ENCODE measurements at regions not wholly inside any gene's neighbourhood (a gene's known extent, or its start where the extent isn't known, plus 50 kb on each side); places are given as distances from the start of the nearest gene placed in this dataset.

DNA sequence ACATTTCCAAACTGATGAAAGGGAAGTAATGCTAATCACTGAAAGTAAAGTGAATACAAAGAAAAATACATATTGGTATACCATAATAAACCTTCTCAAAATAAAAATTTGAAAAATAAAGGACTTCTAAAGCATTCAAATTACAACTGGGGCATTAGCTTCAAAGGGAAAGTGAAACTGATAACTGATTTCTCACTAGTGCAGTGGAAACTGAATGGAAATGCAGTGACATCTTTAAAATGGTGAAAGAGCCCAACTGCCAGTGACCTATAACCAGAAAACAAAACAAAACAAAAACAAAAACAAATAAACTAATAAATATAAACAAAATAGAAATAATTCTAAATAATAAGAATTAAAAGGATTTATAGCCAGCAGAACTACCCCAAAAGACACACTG, 297.5 kb upstream of the GRIN3A start:
- H3K4me1 ChIP-seq (replicated peaks) = no peaks in the 10 kb centered on the region
- no peak overlapping the region for H3K27ac ChIP-seq
- intact Hi-C loops (cut with DNase I) = no loop called here
- no peak for DNase-seq (ENCODE audit: low spot score)
- H3K27me3 ChIP-seq (replicated peaks; ENCODE audit: insufficient read depth) = no peaks in the 10 kb centered on the region
- H3K4me3 ChIP-seq = no peak overlapping the region
- no peaks in the 10 kb centered on the region for H3K9me3 ChIP-seq
- H3K36me3 ChIP-seq = no peaks in the 10 kb centered on the region
- TF ChIP-seq POLR2AphosphoS5 (IDR thresholded peaks at IDR 0.05) = no peak
- no peak for TF ChIP-seq POLR2A (IDR thresholded peaks at IDR 0.05)
- TF ChIP-seq, protein P1, sequence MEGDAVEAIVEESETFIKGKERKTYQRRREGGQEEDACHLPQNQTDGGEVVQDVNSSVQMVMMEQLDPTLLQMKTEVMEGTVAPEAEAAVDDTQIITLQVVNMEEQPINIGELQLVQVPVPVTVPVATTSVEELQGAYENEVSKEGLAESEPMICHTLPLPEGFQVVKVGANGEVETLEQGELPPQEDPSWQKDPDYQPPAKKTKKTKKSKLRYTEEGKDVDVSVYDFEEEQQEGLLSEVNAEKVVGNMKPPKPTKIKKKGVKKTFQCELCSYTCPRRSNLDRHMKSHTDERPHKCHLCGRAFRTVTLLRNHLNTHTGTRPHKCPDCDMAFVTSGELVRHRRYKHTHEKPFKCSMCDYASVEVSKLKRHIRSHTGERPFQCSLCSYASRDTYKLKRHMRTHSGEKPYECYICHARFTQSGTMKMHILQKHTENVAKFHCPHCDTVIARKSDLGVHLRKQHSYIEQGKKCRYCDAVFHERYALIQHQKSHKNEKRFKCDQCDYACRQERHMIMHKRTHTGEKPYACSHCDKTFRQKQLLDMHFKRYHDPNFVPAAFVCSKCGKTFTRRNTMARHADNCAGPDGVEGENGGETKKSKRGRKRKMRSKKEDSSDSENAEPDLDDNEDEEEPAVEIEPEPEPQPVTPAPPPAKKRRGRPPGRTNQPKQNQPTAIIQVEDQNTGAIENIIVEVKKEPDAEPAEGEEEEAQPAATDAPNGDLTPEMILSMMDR (IDR thresholded peaks at IDR 0.05) = no peak

DNA sequence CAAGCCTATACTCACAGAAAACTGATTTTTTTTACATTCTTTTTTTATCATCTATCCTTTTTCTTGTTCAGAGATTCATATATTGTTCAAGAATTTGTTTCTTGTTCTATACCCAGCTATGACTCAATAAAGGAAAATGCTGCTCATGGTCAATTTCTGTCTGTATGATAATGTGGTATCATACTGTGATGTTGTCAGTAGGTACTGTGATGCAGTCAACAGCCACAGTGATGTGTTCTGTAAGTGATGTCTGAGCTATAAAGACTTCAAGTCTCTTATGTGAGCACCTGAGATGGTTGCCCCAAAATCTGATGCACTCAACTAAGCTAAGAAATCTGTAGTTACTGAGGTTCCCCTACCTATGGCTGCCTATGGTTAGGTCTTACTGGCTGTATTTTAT, 294.2 kb upstream of the GRIN3A start:
- H3K4me1 ChIP-seq (replicated peaks) = no peaks in the 10 kb centered on the region
- intact Hi-C loops (cut with DNase I) = no loop called here
- H3K36me3 ChIP-seq = no peaks in the 10 kb centered on the region
- H3K27me3 ChIP-seq (replicated peaks; ENCODE audit: insufficient read depth) = no peaks in the 10 kb centered on the region
- no peak overlapping the region for H3K4me3 ChIP-seq
- H3K27ac ChIP-seq = no peak overlapping the region
- TF ChIP-seq POLR2A (IDR thresholded peaks at IDR 0.05) = no peak
- TF ChIP-seq POLR2AphosphoS5 (IDR thresholded peaks at IDR 0.05) = no peak
- H3K9me3 ChIP-seq = no peaks in the 10 kb centered on the region
- no peak for DNase-seq (ENCODE audit: low spot score)

DNA sequence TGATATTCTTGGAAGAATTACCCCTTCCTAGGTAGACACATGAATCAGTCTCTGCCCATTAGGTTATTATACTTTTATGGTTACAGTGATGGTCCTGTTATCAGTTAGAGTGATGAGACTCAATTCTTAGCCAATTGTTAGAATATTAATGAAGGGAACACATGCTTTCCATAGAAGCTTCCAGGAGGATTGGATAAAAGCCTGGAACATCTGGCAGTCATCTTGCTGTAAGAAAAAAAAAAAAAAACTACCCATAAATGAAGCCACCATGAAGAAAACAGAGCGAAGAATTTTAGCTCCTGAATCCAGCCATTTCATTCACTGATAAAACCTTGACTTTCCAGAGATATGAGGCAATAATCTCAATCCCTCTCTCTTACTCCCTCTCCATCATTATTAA, 262.5 kb upstream of the GRIN3A start:
- TF ChIP-seq, protein P1 (IDR thresholded peaks at IDR 0.05) = no peak
- no peak for TF ChIP-seq POLR2A (IDR thresholded peaks at IDR 0.05)
- TF ChIP-seq POLR2AphosphoS5 (IDR thresholded peaks at IDR 0.05) = no peak
- no peak for DNase-seq (ENCODE audit: low spot score)
- H3K9me3 ChIP-seq = no peaks in the 10 kb centered on the region
- no peaks in the 10 kb centered on the region for H3K27me3 ChIP-seq (replicated peaks; ENCODE audit: insufficient read depth)
- intact Hi-C loops (cut with DNase I) = no loop called here
- no peak overlapping the region for H3K27ac ChIP-seq
- H3K4me1 ChIP-seq (replicated peaks) = no peaks in the 10 kb centered on the region
- 66% methylated on average over 1 of the region's 1 CpG for WGBS
- H3K36me3 ChIP-seq = no peaks in the 10 kb centered on the region
- H3K4me3 ChIP-seq = no peak overlapping the region

DNA sequence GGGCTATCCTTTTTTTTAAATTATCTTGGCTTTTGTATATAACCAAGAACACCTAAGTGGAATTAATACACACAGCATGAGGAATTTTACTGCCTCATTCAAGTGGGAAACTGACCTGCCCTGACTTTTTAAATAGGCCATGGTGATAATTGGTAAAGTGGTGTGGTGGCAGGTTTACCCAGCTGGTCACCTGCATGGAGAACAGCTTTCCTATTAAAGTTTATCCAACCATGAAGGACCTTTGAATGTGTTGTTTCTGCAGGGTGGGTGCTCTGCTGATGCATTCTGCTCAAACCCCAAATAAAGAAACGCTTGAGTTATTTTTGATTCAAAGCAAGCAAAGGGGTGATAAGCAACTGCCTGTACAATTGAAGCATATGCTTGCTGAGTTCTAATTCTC, 261.0 kb upstream of the GRIN3A start:
- H3K27ac ChIP-seq = no peak overlapping the region
- no peak for DNase-seq (ENCODE audit: low spot score)
- no peaks in the 10 kb centered on the region for H3K4me1 ChIP-seq (replicated peaks)
- TF ChIP-seq, protein P1 (IDR thresholded peaks at IDR 0.05) = no peak
- TF ChIP-seq POLR2AphosphoS5 (IDR thresholded peaks at IDR 0.05) (no peak), POLR2A (IDR thresholded peaks at IDR 0.05) (no peak)
- WGBS = 73% methylated on average over 1 of the region's 1 CpG
- no peak overlapping the region for H3K4me3 ChIP-seq
- H3K36me3 ChIP-seq = no peaks in the 10 kb centered on the region
- no peaks in the 10 kb centered on the region for H3K27me3 ChIP-seq (replicated peaks; ENCODE audit: insufficient read depth)
- H3K9me3 ChIP-seq = no peaks in the 10 kb centered on the region
- intact Hi-C loops (cut with DNase I) = no loop called here

DNA sequence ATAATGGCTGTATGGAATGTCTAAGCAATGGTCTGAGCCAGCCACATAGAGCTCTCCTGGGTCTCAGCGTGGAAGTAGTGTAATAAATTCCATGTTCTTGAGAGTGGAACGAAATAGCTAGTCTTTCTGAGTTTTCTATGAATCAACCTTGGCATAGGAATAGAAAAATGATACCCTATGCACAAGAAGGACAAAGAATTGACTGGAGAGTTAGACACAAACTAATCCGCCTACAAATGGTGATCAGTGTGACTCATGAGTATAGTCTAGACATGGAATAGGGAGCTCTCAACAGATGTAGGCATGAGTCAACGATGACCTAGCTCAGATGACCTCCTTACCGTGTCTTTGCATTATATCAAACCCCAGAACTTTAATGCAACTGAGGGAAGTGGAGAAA, 256.8 kb upstream of the GRIN3A start:
- no peak for DNase-seq (ENCODE audit: low spot score)
- Histone ChIP-seq H3K27me3 (replicated peaks; ENCODE audit: insufficient read depth) (no peaks in the 10 kb centered on the region), H3K4me3 (no peak overlapping the region), H3K27ac (no peak overlapping the region), H3K36me3 (no peaks in the 10 kb centered on the region), H3K9me3 (no peaks in the 10 kb centered on the region), H3K4me1 (replicated peaks) (no peaks in the 10 kb centered on the region)
- WGBS = 64% methylated on average over 5 of the region's 5 CpGs
- TF ChIP-seq POLR2A (IDR thresholded peaks at IDR 0.05) (no peak), POLR2AphosphoS5 (IDR thresholded peaks at IDR 0.05) (no peak)
- TF ChIP-seq, protein P1 (IDR thresholded peaks at IDR 0.05) = no peak
- intact Hi-C loops (cut with DNase I) = no loop called here

Data from prostate gland (tissue), 2 donors.